Endothelial cell of umbilical vein (primary cell): ENCODE measurements at regions not wholly inside any gene's neighbourhood (a gene's known extent, or its start where the extent isn't known, plus 50 kb on each side); places are given as distances from the start of the nearest gene placed in this dataset.

Experiments used
- BruUV-seq: library from RNA; stranded (reverse); fragments of 400-500 nt; replicated peaks from 2 replicates; lab custom pipeline; 2021; lab: Mats Ljungman, UMichigan
- CTCF ChIA-PET: fragments of 300-600, 350-600 bp; sonication (Branson Sonifier 250); formaldehyde crosslinking; loops from one replicate; lab custom pipeline; 2021; ENCODE audit warnings: antibody characterized with exemption, inconsistent platforms; lab: Charles Lee
- POLR2A ChIA-PET: fragments of 300-600, 350-600 bp; sonication (Branson Sonifier 250); formaldehyde crosslinking; loops from one replicate; lab custom pipeline; 2021; ENCODE audit warnings: antibody characterized with exemption, inconsistent platforms; lab: Charles Lee
- DNase-seq: peaks from one replicate; pipeline ENCODE4 v3.0.0-alpha.2; 2011; ENCODE audit warnings: low read depth, low spot score
- FAIRE-seq: peaks from 2 replicates; lab custom pipeline; 2011; peaks lifted over from hg19 to GRCh38; lab: Jason Lieb, UNC
- H2AFZ ChIP-seq: 2 replicates; pipeline ENCODE4 v1.6.0; 2012; ENCODE audit warnings: low read depth, low read length, control low read depth, inconsistent platforms
- H3K27ac ChIP-seq: 2 replicates; pipeline ENCODE4 v1.5.1; 2011; ENCODE audit warnings: low read depth, mild to moderate bottlenecking, control low read depth, low read length, moderate library complexity; ENCODE audit not compliant: insufficient read depth
- H3K27me3 ChIP-seq, 2 experiments: 2 replicates each; pipeline versions ENCODE4 v1.6.0 to v1.6.1; 2011; ENCODE audit warnings: low read length in 2 of 2, mixed read lengths in 1 of 2; ENCODE audit not compliant: control insufficient read depth in 2 of 2, insufficient read depth in 2 of 2
- H3K36me3 ChIP-seq, 2 experiments: 2 replicates in 1 of 2; 3 replicates in 1 of 2; pipeline ENCODE4 v1.5.1; 2011; ENCODE audit warnings: low read length in 2 of 2, mild to moderate bottlenecking in 1 of 2, moderate library complexity in 1 of 2; ENCODE audit not compliant: control insufficient read depth in 2 of 2, insufficient read depth in 2 of 2; ENCODE audit errors: extremely low read depth in 1 of 2
- H3K4me1 ChIP-seq: 3 replicates; pipeline ENCODE4 v1.5.1; 2011; ENCODE audit warnings: mild to moderate bottlenecking, low read length; ENCODE audit not compliant: control insufficient read depth, insufficient read depth; ENCODE audit errors: extremely low read depth
- H3K4me2 ChIP-seq: 2 replicates; pipeline ENCODE4 v1.6.1; 2011; ENCODE audit warnings: low read length, control low read depth, mixed read lengths; ENCODE audit not compliant: insufficient read depth
- H3K4me3 ChIP-seq, 3 experiments: fragments of 200-600 bp in 1 of 3; sonication (generic), shearing (Covaris generic) in 1 of 3; replicated peaks in 1 of 3; 2 replicates each; pipeline ENCODE4 v1.5.1; 2011 to 2016; ENCODE audit warnings: control low read depth in 3 of 3, low read length in 3 of 3, mild to moderate bottlenecking in 2 of 3, inconsistent platforms in 1 of 3, low read depth in 1 of 3, moderate library complexity in 1 of 3; ENCODE audit not compliant: insufficient read depth in 1 of 3
- H3K79me2 ChIP-seq: 2 replicates; pipeline ENCODE4 v1.6.0; 2012; ENCODE audit warnings: low read length, inconsistent platforms; ENCODE audit not compliant: control insufficient read depth, insufficient read depth
- H3K9ac ChIP-seq: replicated peaks from 2 replicates; pipeline ENCODE3; 2011; ENCODE audit warnings: low read length, control low read depth; ENCODE audit not compliant: insufficient read depth; ENCODE audit errors: extremely low read depth
- H3K9me1 ChIP-seq: replicated peaks from 3 replicates; pipeline ENCODE4 v1.6.0; 2011; ENCODE audit warnings: mild to moderate bottlenecking, low read length; ENCODE audit not compliant: control insufficient read depth, insufficient read depth; ENCODE audit errors: extremely low read depth
- H3K9me3 ChIP-seq: replicated peaks from 2 replicates; pipeline ENCODE4 v1.5.1; 2012; ENCODE audit warnings: low read length, inconsistent platforms; ENCODE audit not compliant: control insufficient read depth, insufficient read depth
- H4K20me1 ChIP-seq: replicated peaks from 2 replicates; pipeline ENCODE3; 2011; ENCODE audit warnings: mild to moderate bottlenecking, low read length; ENCODE audit not compliant: control insufficient read depth, insufficient read depth; ENCODE audit errors: extremely low read depth
- CTCF ChIP-seq, 2 donors: IDR thresholded peaks; 1 replicate in 1 of 2; 2 replicates in 1 of 2; pipeline ENCODE4 v1.5.1; 2011; ENCODE audit warnings: low read length in 2 of 2, mild to moderate bottlenecking in 2 of 2, moderate library complexity in 2 of 2, control low read depth in 1 of 2, inconsistent platforms in 1 of 2, low read depth in 1 of 2; ENCODE audit not compliant: insufficient read depth in 1 of 2; ENCODE audit errors: extremely low read depth in 1 of 2
- EZH2 ChIP-seq: IDR thresholded peaks from 2 replicates; pipeline ENCODE4 v1.6.1; 2012; ENCODE audit warnings: borderline replicate concordance, low read depth, mild to moderate bottlenecking, moderate library complexity, low read length, inconsistent platforms; ENCODE audit not compliant: severe bottlenecking
- FOS ChIP-seq: IDR thresholded peaks from 2 replicates; pipeline ENCODE4 v1.6.1; 2011; ENCODE audit warnings: mild to moderate bottlenecking, low read length, moderate library complexity, borderline replicate concordance; ENCODE audit not compliant: insufficient read depth
- GATA2 ChIP-seq: IDR thresholded peaks from 2 replicates; pipeline ENCODE4 v1.7.0; 2011; ENCODE audit warnings: low read depth, mild to moderate bottlenecking, moderate library complexity, mixed read lengths, low read length; ENCODE audit not compliant: insufficient read length, insufficient read depth
- JUN ChIP-seq: IDR thresholded peaks from 2 replicates; pipeline ENCODE4 v1.6.1; 2011; ENCODE audit warnings: borderline replicate concordance, low read depth; ENCODE audit not compliant: insufficient read length, insufficient read depth
- MAX ChIP-seq: IDR thresholded peaks from 2 replicates; pipeline ENCODE4 v1.6.1; 2011; ENCODE audit not compliant: insufficient read depth, insufficient read length
- MYC ChIP-seq: IDR thresholded peaks from one replicate; pipeline ENCODE4 v1.6.1; 2011; ENCODE audit warnings: mild to moderate bottlenecking, low read depth, low read length
- POLR2A ChIP-seq: IDR thresholded peaks from 2 replicates; pipeline ENCODE4 v1.6.1; 2012; ENCODE audit warnings: low read depth, mild to moderate bottlenecking, control low read depth, low read length
- POLR2AphosphoS5 ChIP-seq: IDR thresholded peaks from 2 replicates; pipeline ENCODE4 v1.6.1; 2012; ENCODE audit warnings: low read depth, mild to moderate bottlenecking, control low read depth, low read length, moderate library complexity; ENCODE audit not compliant: insufficient read depth
- dilution Hi-C: fragments of 300-500 bp; cut with MboI; formaldehyde crosslinking; loops from one replicate; pipeline ENCODE4 v1.15.0; 2019; ENCODE audit warnings: low sequenced_read_pairs; ENCODE audit not compliant: extremely low pct_ligation_motif_present
- intact Hi-C: fragments of 100-400 bp; cut with micrococcal nuclease; formaldehyde crosslinking; loops from one replicate; pipeline ENCODE4 v1.10.0; 2022

- FAIRE-seq, result no peak
- no peaks in the 10 kb centered on the region for H3K9me3 ChIP-seq
- H3K9me1 ChIP-seq, result no peaks in the 10 kb centered on the region
- H3K27ac ChIP-seq, result no peak overlapping the region
- no peaks in the 10 kb centered on the region for H3K79me2 ChIP-seq
- intact Hi-C loops, result no loop called here
- no peak overlapping the region for H3K4me3 ChIP-seq
- CTCF ChIA-PET, result no interaction called here
- dilution Hi-C loops, result no loop called here
- BruUV-seq, result no TSS peak
- no peaks in the 10 kb centered on the region for H3K4me1 ChIP-seq
- POLR2A ChIA-PET, result no interaction called here
- no peaks in the 10 kb centered on the region for H3K27me3 ChIP-seq
- no peak for TF ChIP-seq GATA2
- peak; percentile 23 for TF ChIP-seq FOS
- H3K36me3 ChIP-seq, result no peaks in the 10 kb centered on the region
- H3K9ac ChIP-seq, result no peak overlapping the region
- no peaks in the 10 kb centered on the region for H4K20me1 ChIP-seq
- no peak overlapping the region for H3K4me2 ChIP-seq
- H2AFZ ChIP-seq, result no peak overlapping the region
- DNase-seq, result peak; percentile 4
Measured at GRCh38 chr11:109808569-109808968, 284.6 kb upstream of the ZC3H12C start.

GRCh38 chr11:109814824-109815223 is 278.4 kb upstream of the ZC3H12C start:
- intact Hi-C loops (no loop called here), dilution Hi-C loops (no loop called here)
- no peak for DNase-seq
- no peak for TF ChIP-seq CTCF (IDR thresholded peaks at IDR 0.05; ENCODE audit: extremely low read depth in 1 of 2, insufficient read depth in 1 of 2, low read depth in 1 of 2, low read length in 2 of 2)
- no peak for TF ChIP-seq JUN
- TF ChIP-seq POLR2A, result no peak
- TF ChIP-seq POLR2AphosphoS5, result no peak
- no peak for TF ChIP-seq FOS
- TF ChIP-seq EZH2, result no peak
- TF ChIP-seq GATA2, result no peak
- TF ChIP-seq MAX, result no peak
- TF ChIP-seq MYC, result no peak
- no peaks in the 10 kb centered on the region for H3K4me1 ChIP-seq
- no peak overlapping the region for H3K4me2 ChIP-seq
- no TSS peak for BruUV-seq
- H3K9ac ChIP-seq, result no peak overlapping the region
- H3K79me2 ChIP-seq, result no peaks in the 10 kb centered on the region
- H4K20me1 ChIP-seq, result no peaks in the 10 kb centered on the region
- H3K27ac ChIP-seq, result no peak overlapping the region
- no peaks in the 10 kb centered on the region for H3K27me3 ChIP-seq
- ChIA-PET POLR2A (no interaction called here), CTCF (interaction anchor here (1.1 kb wide), 1 partner anchor 38 kb away, joined by 3 read pairs; no protein-coding TSS in a partner anchor)
- no peak for FAIRE-seq
- no peaks in the 10 kb centered on the region for H3K9me3 ChIP-seq
- no peaks in the 10 kb centered on the region for H3K36me3 ChIP-seq
- H3K9me1 ChIP-seq, result no peaks in the 10 kb centered on the region
- no peak overlapping the region for H3K4me3 ChIP-seq
- no peak overlapping the region for H2AFZ ChIP-seq
